Loucy (cell line): ENCODE measurements at regions not wholly inside any gene's neighbourhood (a gene's known extent, or its start where the extent isn't known, plus 50 kb on each side); places are given as distances from the start of the nearest gene placed in this dataset.

ENCODE experiments used
- H2AFZ ChIP-seq: fragments of 200-600 bp; sonication (generic); 2 replicates; pipeline ENCODE4 v1.6.0; 2016; ENCODE audit warnings: antibody characterized with exemption, mild to moderate bottlenecking, low read length, moderate library complexity
- H3F3A ChIP-seq: fragments of 200-600 bp; 2 replicates; pipeline ENCODE4 v1.6.0; 2016; ENCODE audit warnings: antibody characterized with exemption, low read depth, mild to moderate bottlenecking
- H3K27me3 ChIP-seq: fragments of 200-600 bp; sonication (generic); 2 replicates; pipeline ENCODE4 v1.6.1; 2014; ENCODE audit warnings: low read length, mild to moderate bottlenecking; ENCODE audit not compliant: insufficient read depth, poor library complexity, severe bottlenecking
- H3K36me3 ChIP-seq: fragments of 200-600 bp; sonication (generic); 2 replicates; pipeline ENCODE4 v1.6.1; 2016; ENCODE audit warnings: low read length; ENCODE audit not compliant: insufficient read depth
- H3K4me1 ChIP-seq: fragments of 200-600 bp; sonication (generic); 2 replicates; pipeline ENCODE4 v1.5.1; 2014; ENCODE audit warnings: low read length, mild to moderate bottlenecking; ENCODE audit not compliant: insufficient read depth, poor library complexity, severe bottlenecking
- H3K4me2 ChIP-seq: fragments of 200-600 bp; sonication (generic); 2 replicates; pipeline ENCODE4 v1.6.0; 2014; ENCODE audit warnings: antibody characterized with exemption, low read length, low read depth, mild to moderate bottlenecking; ENCODE audit not compliant: poor library complexity, severe bottlenecking
- H3K4me3 ChIP-seq: fragments of 200-600 bp; sonication (generic); 2 replicates; pipeline ENCODE4 v1.5.1; 2014; ENCODE audit warnings: low read length, mild to moderate bottlenecking, mixed read lengths; ENCODE audit not compliant: poor library complexity, severe bottlenecking
- H3K79me2 ChIP-seq: fragments of 200-600 bp; sonication (generic); 2 replicates; pipeline ENCODE4 v1.6.1; 2014; ENCODE audit warnings: low read length; ENCODE audit not compliant: insufficient read depth
- H3K9ac ChIP-seq: fragments of 200-600 bp; sonication (generic); 2 replicates; pipeline ENCODE4 v1.6.0; 2014; ENCODE audit warnings: mild to moderate bottlenecking, low read depth, low read length, moderate library complexity; ENCODE audit not compliant: poor library complexity, severe bottlenecking
- H3K9me2 ChIP-seq: fragments of 200-600 bp; sonication (generic); replicated peaks from 2 replicates; pipeline ENCODE4 v1.6.1; 2016; ENCODE audit warnings: low read depth, low read length, mixed read lengths
- H3K9me3 ChIP-seq: fragments of 200-600 bp; sonication (generic); 2 replicates; pipeline ENCODE4 v1.6.1; 2014; ENCODE audit warnings: mild to moderate bottlenecking, antibody characterized with exemption, low read length, low read depth; ENCODE audit not compliant: insufficient read depth
- H4K20me1 ChIP-seq: fragments of 200-600 bp; sonication (generic); 2 replicates; pipeline ENCODE4 v1.6.0; 2014; ENCODE audit warnings: antibody characterized with exemption, low read length, mild to moderate bottlenecking; ENCODE audit not compliant: insufficient read depth, poor library complexity, severe bottlenecking
- EZH2phosphoT487 ChIP-seq: fragments of 200-600 bp; IDR thresholded peaks from 2 replicates; pipeline ENCODE4 v1.6.1; 2018; ENCODE audit warnings: antibody characterized with exemption, mild to moderate bottlenecking, moderate library complexity, borderline replicate concordance
- TF ChIP-seq, protein P1 (sequence below): fragments of 200-600 bp; sonication (generic); conservative IDR thresholded peaks from 2 replicates; pipeline ENCODE4 v1.5.1; 2014; ENCODE audit warnings: mild to moderate bottlenecking, antibody characterized with exemption, low read length

DNA sequence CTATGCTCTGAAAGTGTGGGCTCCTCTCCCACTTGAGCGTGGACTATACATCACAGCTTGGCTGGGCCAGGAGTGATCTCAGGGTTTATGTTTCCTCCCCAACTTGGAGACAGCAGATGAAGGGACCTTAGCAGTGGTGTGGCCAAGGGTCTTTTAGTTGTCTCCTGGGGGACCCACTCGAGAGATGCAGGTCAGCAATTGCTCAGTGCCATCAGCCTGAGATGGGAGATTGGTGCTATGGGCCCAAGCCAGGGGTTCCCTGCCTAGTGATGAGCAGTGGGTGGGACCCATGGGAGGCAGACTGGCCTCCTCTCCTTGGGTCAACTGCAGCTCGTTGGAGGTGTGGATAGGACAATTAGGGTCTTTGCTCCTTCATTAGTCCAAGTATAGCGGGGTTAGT is 510.5 kb upstream of the FSHR start:
- no peak overlapping the region for H2AFZ ChIP-seq
- TF ChIP-seq, protein P1, sequence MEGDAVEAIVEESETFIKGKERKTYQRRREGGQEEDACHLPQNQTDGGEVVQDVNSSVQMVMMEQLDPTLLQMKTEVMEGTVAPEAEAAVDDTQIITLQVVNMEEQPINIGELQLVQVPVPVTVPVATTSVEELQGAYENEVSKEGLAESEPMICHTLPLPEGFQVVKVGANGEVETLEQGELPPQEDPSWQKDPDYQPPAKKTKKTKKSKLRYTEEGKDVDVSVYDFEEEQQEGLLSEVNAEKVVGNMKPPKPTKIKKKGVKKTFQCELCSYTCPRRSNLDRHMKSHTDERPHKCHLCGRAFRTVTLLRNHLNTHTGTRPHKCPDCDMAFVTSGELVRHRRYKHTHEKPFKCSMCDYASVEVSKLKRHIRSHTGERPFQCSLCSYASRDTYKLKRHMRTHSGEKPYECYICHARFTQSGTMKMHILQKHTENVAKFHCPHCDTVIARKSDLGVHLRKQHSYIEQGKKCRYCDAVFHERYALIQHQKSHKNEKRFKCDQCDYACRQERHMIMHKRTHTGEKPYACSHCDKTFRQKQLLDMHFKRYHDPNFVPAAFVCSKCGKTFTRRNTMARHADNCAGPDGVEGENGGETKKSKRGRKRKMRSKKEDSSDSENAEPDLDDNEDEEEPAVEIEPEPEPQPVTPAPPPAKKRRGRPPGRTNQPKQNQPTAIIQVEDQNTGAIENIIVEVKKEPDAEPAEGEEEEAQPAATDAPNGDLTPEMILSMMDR, result no peak
- no peak for TF ChIP-seq EZH2phosphoT487
- no peaks in the 10 kb centered on the region for H3K4me1 ChIP-seq

DNA sequence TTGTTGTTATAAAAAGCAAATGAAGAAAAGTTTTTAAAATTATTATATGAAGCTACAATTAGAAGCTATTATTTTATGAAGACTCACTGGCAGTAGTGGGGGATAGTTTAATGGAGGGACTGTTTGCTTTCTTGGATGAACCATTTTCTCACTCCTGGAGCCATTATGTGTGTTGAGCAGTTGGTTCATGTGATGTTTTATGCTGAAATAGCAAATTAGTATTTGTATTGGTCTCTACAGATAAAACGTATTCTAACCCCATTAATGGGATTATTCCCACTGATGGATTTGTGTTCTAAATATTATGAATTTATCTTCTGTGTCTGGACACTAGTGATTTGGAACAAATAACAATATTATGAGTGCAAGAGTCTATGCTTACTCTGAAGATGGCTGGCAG is 507.5 kb upstream of the FSHR start:
- no peak overlapping the region for H3K4me3 ChIP-seq
- no peaks in the 10 kb centered on the region for H4K20me1 ChIP-seq
- no peak overlapping the region for H2AFZ ChIP-seq
- H3F3A ChIP-seq, result no peaks in the 10 kb centered on the region
- H3K9ac ChIP-seq, result no peak overlapping the region
- no peaks in the 10 kb centered on the region for H3K36me3 ChIP-seq
- H3K9me2 ChIP-seq, result no peaks in the 10 kb centered on the region
- no peak overlapping the region for H3K4me2 ChIP-seq
- H3K9me3 ChIP-seq, result no peaks in the 10 kb centered on the region
- TF ChIP-seq, protein P1, result no peak
- TF ChIP-seq EZH2phosphoT487, result no peak
- no peaks in the 10 kb centered on the region for H3K4me1 ChIP-seq
- H3K79me2 ChIP-seq, result no peaks in the 10 kb centered on the region
- no peaks in the 10 kb centered on the region for H3K27me3 ChIP-seq

More for the DNA sequence above, 510.5 kb upstream of the FSHR start:
- H3K4me2 ChIP-seq, result no peak overlapping the region
- H3K9ac ChIP-seq, result no peak overlapping the region
- no peak overlapping the region for H3K4me3 ChIP-seq
- H4K20me1 ChIP-seq, result no peaks in the 10 kb centered on the region
- H3K9me2 ChIP-seq, result no peaks in the 10 kb centered on the region
- no peaks in the 10 kb centered on the region for H3K9me3 ChIP-seq
- no peaks in the 10 kb centered on the region for H3K27me3 ChIP-seq
- H3K36me3 ChIP-seq, result no peaks in the 10 kb centered on the region
- no peaks in the 10 kb centered on the region for H3K79me2 ChIP-seq
- no peaks in the 10 kb centered on the region for H3F3A ChIP-seq

DNA sequence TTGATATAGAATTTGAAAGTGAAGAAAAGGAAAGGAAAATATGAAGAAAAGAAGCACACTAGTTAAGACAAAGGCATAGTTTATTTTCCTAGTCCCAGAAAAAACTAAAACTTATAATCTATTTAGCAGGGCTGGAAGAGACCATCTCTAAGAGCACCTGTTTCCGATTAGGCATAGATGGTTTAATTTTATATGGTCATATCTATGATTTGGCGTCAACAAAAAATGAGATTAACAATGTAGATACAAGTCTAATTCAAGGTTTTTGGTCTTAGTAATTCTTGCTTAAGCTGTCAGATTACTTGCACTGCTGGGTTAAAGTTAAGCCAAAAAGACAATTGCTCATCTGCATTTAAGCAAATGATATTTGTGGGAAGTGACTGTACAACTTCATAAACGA is 502.5 kb upstream of the FSHR start:
- H3K9ac ChIP-seq, result no peak overlapping the region
- no peaks in the 10 kb centered on the region for H3K27me3 ChIP-seq
- H3K4me1 ChIP-seq, result no peaks in the 10 kb centered on the region
- H3K9me3 ChIP-seq, result no peaks in the 10 kb centered on the region
- no peaks in the 10 kb centered on the region for H3K36me3 ChIP-seq
- no peak overlapping the region for H3K4me3 ChIP-seq
- no peak overlapping the region for H2AFZ ChIP-seq
- no peak for TF ChIP-seq EZH2phosphoT487
- TF ChIP-seq, protein P1, result no peak
- H3K79me2 ChIP-seq, result no peaks in the 10 kb centered on the region
- H4K20me1 ChIP-seq, result no peaks in the 10 kb centered on the region
- H3K9me2 ChIP-seq, result no peaks in the 10 kb centered on the region
- no peak overlapping the region for H3K4me2 ChIP-seq
- no peaks in the 10 kb centered on the region for H3F3A ChIP-seq
